Esophagus muscularis mucosa (tissue), 4 donors: ENCODE measurements at regions not wholly inside any gene's neighbourhood (a gene's known extent, or its start where the extent isn't known, plus 50 kb on each side); places are given as distances from the start of the nearest gene placed in this dataset.

Experiments used
- DNase-seq: peaks from one replicate; pipeline ENCODE4 v3.0.0-alpha.2; 2017; ENCODE audit errors: extremely low spot score
- H3K27ac ChIP-seq, 4 donors: fragments of 200-600 bp; sonication (generic); replicated peaks in 1 of 4; 1 replicate in 3 of 4; 2 replicates in 1 of 4; pipeline ENCODE4 v1.5.1; 2016 to 2019; ENCODE audit warnings: mild to moderate bottlenecking in 1 of 4
- H3K27me3 ChIP-seq, 4 donors: fragments of 200-600 bp; sonication (generic); one replicate each; pipeline versions ENCODE4 v1.5.1 to v1.6.0; 2016 to 2019
- H3K36me3 ChIP-seq, 4 donors: fragments of 200-600 bp; sonication (generic); one replicate each; pipeline ENCODE4 v1.5.1; 2016 to 2019
- H3K4me1 ChIP-seq, 4 donors: fragments of 200-600 bp; sonication (generic); one replicate each; pipeline ENCODE4 v1.5.1; 2016 to 2019
- H3K4me3 ChIP-seq, 4 donors: fragments of 200-600 bp; sonication (generic); 1 replicate in 2 of 4; 2 replicates in 2 of 4; pipeline ENCODE4 v1.5.1; 2016 to 2019; ENCODE audit warnings: mild to moderate bottlenecking in 4 of 4, moderate library complexity in 1 of 4
- H3K9me3 ChIP-seq, 4 donors: fragments of 200-600 bp; sonication (generic); 1 replicate in 3 of 4; 2 replicates in 1 of 4; pipeline ENCODE4 v1.5.1; 2016 to 2019
- CTCF ChIP-seq, 3 experiments: fragments of 200-600 bp in 2 of 3; fragments of 450-650 bp in 1 of 3; sonication (generic) in 2 of 3; IDR thresholded peaks; one replicate each; pipeline ENCODE4 v1.5.1; 2017 to 2019; ENCODE audit warnings: antibody characterized with exemption in 3 of 3, mild to moderate bottlenecking in 2 of 3, moderate library complexity in 1 of 3
- EP300 ChIP-seq: sonication (generic); formaldehyde crosslinking; IDR thresholded peaks from one replicate; pipeline ENCODE4 v1.6.1; 2017; ENCODE audit warnings: antibody characterized with exemption
- POLR2A ChIP-seq: fragments of 450-650 bp; IDR thresholded peaks from one replicate; pipeline ENCODE4 v1.6.1; 2017; ENCODE audit warnings: antibody characterized with exemption, moderate library complexity, mild to moderate bottlenecking, low read depth
- POLR2AphosphoS5 ChIP-seq, 2 donors: sonication (generic); formaldehyde crosslinking; IDR thresholded peaks; one replicate each; pipeline ENCODE4 v1.6.1; 2017; ENCODE audit warnings: antibody characterized with exemption in 2 of 2
- WGBS: methylation state at CpG from one replicate; pipeline ENCODE4 v1.1.5; 2018; 5-methylcytosine and 5-hydroxymethylcytosine counted together
- intact Hi-C: fragments of 100-400 bp; cut with DNase I; formaldehyde crosslinking; loops from one replicate; pipeline ENCODE4 v1.15.1; 2023

- peaks cover 0 to 9% (median 0%) of the 10 kb centered on the region in 4 donors for H3K9me3 ChIP-seq
- H3K36me3 ChIP-seq: no peaks in the 10 kb centered on the region
- intact Hi-C loops: no loop called here
- TF ChIP-seq CTCF (IDR thresholded peaks at IDR 0.05) (no peak), EP300 (no peak), POLR2AphosphoS5 (IDR thresholded peaks at IDR 0.05) (no peak), POLR2A (no peak)
- no peaks in the 10 kb centered on the region for H3K4me1 ChIP-seq
- DNase-seq: no peak
- H3K27ac ChIP-seq: no peak overlapping the region
- H3K4me3 ChIP-seq: no peak overlapping the region
- H3K27me3 ChIP-seq: no peaks in the 10 kb centered on the region
- 67% methylated on average over 3 of the region's 3 CpGs for WGBS
These were observed 158.8 kb upstream of the INHBA start for GRCh38 chr7:41861642-41862041.

GRCh38 chr7:41858201-41858600, 155.3 kb upstream of the INHBA start:
- Histone ChIP-seq H3K4me1 (no peaks in the 10 kb centered on the region), H3K36me3 (no peaks in the 10 kb centered on the region), H3K27ac (no peak overlapping the region), H3K27me3 (no peaks in the 10 kb centered on the region), H3K4me3 (no peak overlapping the region), H3K9me3 (no peaks in the 10 kb centered on the region)
- WGBS: 90% methylated on average over 2 of the region's 2 CpGs
- DNase-seq: no peak
- TF ChIP-seq EP300 (no peak), POLR2A (no peak), POLR2AphosphoS5 (IDR thresholded peaks at IDR 0.05) (no peak), CTCF (IDR thresholded peaks at IDR 0.05) (no peak)
- intact Hi-C loops: no loop called here

- H3K36me3 ChIP-seq: no peaks in the 10 kb centered on the region
- no peaks in the 10 kb centered on the region for H3K9me3 ChIP-seq
- H3K27me3 ChIP-seq: no peaks in the 10 kb centered on the region
- DNase-seq: no peak
- intact Hi-C loops: no loop called here
- no peaks in the 10 kb centered on the region for H3K4me1 ChIP-seq
- TF ChIP-seq POLR2AphosphoS5 (IDR thresholded peaks at IDR 0.05): no peak
- TF ChIP-seq EP300: no peak
- TF ChIP-seq POLR2A: no peak
- no peak for TF ChIP-seq CTCF (IDR thresholded peaks at IDR 0.05)
- H3K27ac ChIP-seq: no peak overlapping the region
- no peak overlapping the region for H3K4me3 ChIP-seq
- 84% methylated on average over 1 of the region's 1 CpG for WGBS
These were observed 152.9 kb upstream of the INHBA start for GRCh38 chr7:41855798-41856197.

GRCh38 chr7:41847606-41848005, 144.7 kb upstream of the INHBA start:
- TF ChIP-seq POLR2AphosphoS5 (IDR thresholded peaks at IDR 0.05): no peak
- TF ChIP-seq EP300: no peak
- TF ChIP-seq POLR2A: no peak
- TF ChIP-seq CTCF (IDR thresholded peaks at IDR 0.05): no peak
- DNase-seq: no peak
- 78% methylated on average over 4 of the region's 4 CpGs for WGBS
- Histone ChIP-seq H3K27me3 (no peaks in the 10 kb centered on the region), H3K4me1 (no peaks in the 10 kb centered on the region), H3K27ac (no peak overlapping the region), H3K4me3 (no peak overlapping the region), H3K36me3 (no peaks in the 10 kb centered on the region), H3K9me3 (no peaks in the 10 kb centered on the region)
- intact Hi-C loops: no loop called here

GRCh38 chr7:41847151-41847550, 144.3 kb upstream of the INHBA start:
- H3K4me1 ChIP-seq: no peaks in the 10 kb centered on the region
- TF ChIP-seq EP300 (no peak), POLR2AphosphoS5 (IDR thresholded peaks at IDR 0.05) (no peak), CTCF (IDR thresholded peaks at IDR 0.05) (no peak), POLR2A (no peak)
- H3K4me3 ChIP-seq: no peak overlapping the region
- no peaks in the 10 kb centered on the region for H3K36me3 ChIP-seq
- 81% methylated on average over 1 of the region's 1 CpG for WGBS
- H3K27me3 ChIP-seq: no peaks in the 10 kb centered on the region
- H3K9me3 ChIP-seq: no peaks in the 10 kb centered on the region
- no peak for DNase-seq
- intact Hi-C loops: no loop called here
- H3K27ac ChIP-seq: no peak overlapping the region
